Neuron (in vitro differentiated cells): ENCODE measurements at regions not wholly inside any gene's neighbourhood (a gene's known extent, or its start where the extent isn't known, plus 50 kb on each side); places are given as distances from the start of the nearest gene placed in this dataset.

Experiments used
- H2AFZ ChIP-seq: one replicate; pipeline ENCODE4 v1.6.1; 2013; ENCODE audit warnings: low read depth, mild to moderate bottlenecking, inconsistent platforms, low read length, moderate library complexity
- H3K27me3 ChIP-seq: one replicate; pipeline ENCODE4 v1.6.1; 2013; ENCODE audit warnings: low read length; ENCODE audit not compliant: insufficient read depth
- H3K36me3 ChIP-seq: one replicate; pipeline ENCODE4 v1.6.1; 2013; ENCODE audit warnings: low read length; ENCODE audit not compliant: insufficient read depth
- H3K4me1 ChIP-seq: one replicate; pipeline ENCODE4 v1.6.1; 2013; ENCODE audit warnings: low read length; ENCODE audit not compliant: insufficient read depth
- H3K4me3 ChIP-seq: 2 replicates; pipeline ENCODE4 v1.5.1; 2013; ENCODE audit warnings: mild to moderate bottlenecking, low read length, moderate library complexity
- H3K9me3 ChIP-seq: one replicate; pipeline ENCODE4 v1.6.1; 2013; ENCODE audit warnings: low read length

GRCh38 chr2:56117764-56118163, 66.0 kb upstream of the CCDC85A start:
- Histone ChIP-seq H3K4me3 (no peak overlapping the region), H2AFZ (no peak overlapping the region), H3K27me3 (no peaks in the 10 kb centered on the region), H3K36me3 (no peaks in the 10 kb centered on the region), H3K4me1 (no peaks in the 10 kb centered on the region), H3K9me3 (no peaks in the 10 kb centered on the region)

DNA sequence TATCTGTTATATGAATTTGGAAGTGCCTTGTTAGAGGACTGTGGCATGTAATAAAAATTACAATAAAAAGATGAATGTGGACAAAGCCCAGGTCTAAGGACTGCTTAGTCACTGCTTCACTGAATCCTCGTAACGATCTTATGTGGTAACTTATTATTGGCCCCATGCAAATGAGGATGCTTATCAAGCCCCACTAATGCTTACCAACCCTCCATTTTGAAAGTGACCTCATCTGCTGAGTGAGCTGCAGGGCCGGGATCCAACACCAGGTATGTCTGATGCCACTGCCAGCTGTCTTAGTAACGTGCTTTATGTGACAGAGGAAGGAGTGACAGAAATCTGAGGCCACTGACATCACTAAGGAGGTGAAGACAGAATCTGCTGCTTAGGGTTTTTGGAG, 65.3 kb upstream of the CCDC85A start:
- H3K4me1 ChIP-seq = no peaks in the 10 kb centered on the region

GRCh38 chr2:56121995-56122394, 61.8 kb upstream of the CCDC85A start:
- H3K36me3 ChIP-seq = no peaks in the 10 kb centered on the region
- no peak overlapping the region for H3K4me3 ChIP-seq
- H2AFZ ChIP-seq = no peak overlapping the region
- H3K4me1 ChIP-seq = no peaks in the 10 kb centered on the region
- peaks cover 4% of the 10 kb centered on the region for H3K27me3 ChIP-seq
- H3K9me3 ChIP-seq = no peaks in the 10 kb centered on the region

More for the DNA sequence above, 65.3 kb upstream of the CCDC85A start:
- Histone ChIP-seq H3K4me3 (no peak overlapping the region), H3K9me3 (no peaks in the 10 kb centered on the region), H3K36me3 (no peaks in the 10 kb centered on the region), H2AFZ (no peak overlapping the region), H3K27me3 (no peaks in the 10 kb centered on the region)

- H3K4me1 ChIP-seq = no peaks in the 10 kb centered on the region
- no peak overlapping the region for H3K4me3 ChIP-seq
- H3K27me3 ChIP-seq = peaks cover 4% of the 10 kb centered on the region
- H3K36me3 ChIP-seq = no peaks in the 10 kb centered on the region
- no peaks in the 10 kb centered on the region for H3K9me3 ChIP-seq
- H2AFZ ChIP-seq = no peak overlapping the region
Observed at GRCh38 chr2:56123538-56123937, 60.3 kb upstream of the CCDC85A start.

DNA sequence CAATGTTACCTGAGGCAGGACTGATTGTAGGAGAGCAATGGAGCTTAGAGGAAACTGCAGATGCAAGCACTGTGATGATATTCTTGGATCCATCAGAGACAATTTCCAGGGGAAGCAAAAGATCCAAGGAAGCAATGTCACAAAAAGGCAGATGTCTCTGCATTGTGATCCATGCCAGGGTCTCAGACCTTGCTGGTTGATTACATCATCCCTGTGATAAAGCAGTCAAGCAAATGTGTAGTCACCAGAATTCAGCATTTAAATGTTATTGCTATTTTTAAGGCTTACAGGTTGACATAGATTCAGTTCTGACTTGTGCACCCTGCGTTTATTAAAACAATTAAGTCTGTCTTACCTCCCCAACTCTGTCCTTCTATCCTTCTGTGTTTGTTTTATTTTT, 56.8 kb upstream of the CCDC85A start:
- H3K9me3 ChIP-seq = no peaks in the 10 kb centered on the region
- H3K4me1 ChIP-seq = no peaks in the 10 kb centered on the region
- H3K4me3 ChIP-seq = no peak overlapping the region
- peaks cover 4% of the 10 kb centered on the region for H3K27me3 ChIP-seq
- H2AFZ ChIP-seq = no peak overlapping the region
- no peaks in the 10 kb centered on the region for H3K36me3 ChIP-seq

DNA sequence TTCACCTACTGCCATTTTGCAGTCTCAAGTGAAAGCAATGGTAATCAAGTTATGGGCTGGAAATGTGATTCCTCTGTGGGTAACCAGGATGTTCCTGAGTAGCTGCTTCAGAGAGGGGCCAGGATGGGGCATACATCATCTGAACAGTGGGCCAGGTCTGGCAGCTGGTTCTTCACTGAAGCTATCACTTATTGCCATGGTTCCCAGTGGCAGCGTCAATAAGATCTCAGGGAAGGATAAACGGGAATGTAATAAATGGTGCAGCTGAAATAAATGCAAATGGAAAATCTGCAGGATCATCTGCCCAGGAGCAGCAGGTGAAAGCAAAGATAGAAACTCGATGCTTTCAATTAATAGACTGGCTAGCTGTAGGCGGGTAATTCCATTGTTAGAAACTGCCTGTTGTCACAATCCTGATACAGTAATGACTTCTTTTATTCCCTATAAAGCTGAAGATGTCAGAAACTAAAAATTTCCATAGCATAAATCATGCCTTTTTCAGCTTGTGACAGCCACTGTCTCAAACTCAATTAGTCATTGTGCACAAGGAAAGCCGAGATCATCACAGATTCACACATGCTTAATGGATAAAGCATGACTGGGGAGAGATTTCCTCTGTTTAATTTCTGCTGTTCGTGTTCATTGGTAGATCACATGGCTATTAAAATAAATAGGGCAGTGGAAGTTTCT, 56.2 kb upstream of the CCDC85A start:
- Histone ChIP-seq H3K36me3 (no peaks in the 10 kb centered on the region), H3K9me3 (no peaks in the 10 kb centered on the region), H3K4me3 (no peak overlapping the region), H2AFZ (no peak overlapping the region), H3K27me3 (peaks cover 4% of the 10 kb centered on the region), H3K4me1 (no peaks in the 10 kb centered on the region)

DNA sequence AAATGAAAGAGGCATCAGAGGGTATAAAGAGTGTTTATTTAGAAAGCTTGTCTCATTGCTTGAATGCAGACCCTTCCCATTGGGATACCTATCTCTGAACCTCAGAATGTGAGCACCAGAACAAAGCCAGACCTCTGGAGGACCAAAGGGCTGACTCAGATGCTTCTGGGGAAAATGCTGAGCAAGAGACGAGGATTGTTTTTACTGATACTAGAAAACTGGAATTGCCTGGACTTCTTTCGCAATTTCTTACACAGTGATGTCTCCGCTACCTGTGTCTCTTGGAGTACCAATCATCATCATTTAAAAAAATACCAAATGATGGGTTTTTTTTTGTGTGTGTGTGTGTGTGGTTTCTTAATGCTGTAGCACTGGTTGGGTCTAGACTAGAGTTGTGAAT, 55.6 kb upstream of the CCDC85A start:
- Histone ChIP-seq H3K27me3 (peaks cover 4% of the 10 kb centered on the region), H3K9me3 (no peaks in the 10 kb centered on the region), H3K36me3 (no peaks in the 10 kb centered on the region), H3K4me1 (no peaks in the 10 kb centered on the region), H2AFZ (no peak overlapping the region), H3K4me3 (no peak overlapping the region)

DNA sequence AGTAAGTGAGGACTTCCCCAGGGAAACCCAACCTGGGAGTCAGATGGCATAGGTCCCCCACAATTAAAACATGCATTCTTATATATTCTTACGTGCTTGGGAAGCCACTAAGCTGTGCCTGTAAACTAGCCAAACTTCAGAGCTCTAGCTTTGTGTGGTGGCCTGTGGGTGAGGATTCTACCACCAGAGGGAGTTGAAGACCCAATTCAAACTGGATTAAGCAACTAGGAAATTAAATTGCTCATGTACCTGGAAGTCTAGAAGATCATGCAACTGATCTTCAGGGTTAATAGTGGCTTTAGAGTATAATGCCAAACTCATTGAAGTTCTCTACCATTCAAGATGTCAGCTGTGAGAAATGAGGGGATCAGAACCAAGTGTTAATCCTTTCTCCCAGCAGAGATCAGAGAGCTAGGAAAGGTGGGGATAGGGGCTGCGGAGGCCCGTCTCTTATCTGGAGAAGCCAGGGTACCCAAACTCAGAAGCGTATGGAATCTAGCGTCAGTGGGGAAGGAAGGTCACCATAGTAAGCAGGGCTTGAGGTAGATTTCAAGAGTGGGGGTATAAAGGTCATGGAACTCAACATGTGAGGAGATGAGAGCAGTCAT, 53.2 kb upstream of the CCDC85A start:
- Histone ChIP-seq H3K27me3 (peaks cover 4% of the 10 kb centered on the region), H3K4me1 (no peaks in the 10 kb centered on the region), H3K36me3 (no peaks in the 10 kb centered on the region), H2AFZ (no peak overlapping the region), H3K4me3 (no peak overlapping the region), H3K9me3 (no peaks in the 10 kb centered on the region)

- Histone ChIP-seq H3K27me3 (no peaks in the 10 kb centered on the region), H3K36me3 (no peaks in the 10 kb centered on the region), H3K4me1 (no peaks in the 10 kb centered on the region), H3K4me3 (no peak overlapping the region), H3K9me3 (no peaks in the 10 kb centered on the region), H2AFZ (no peak overlapping the region)
Observed at GRCh38 chr2:56132138-56132537, 51.7 kb upstream of the CCDC85A start.

DNA sequence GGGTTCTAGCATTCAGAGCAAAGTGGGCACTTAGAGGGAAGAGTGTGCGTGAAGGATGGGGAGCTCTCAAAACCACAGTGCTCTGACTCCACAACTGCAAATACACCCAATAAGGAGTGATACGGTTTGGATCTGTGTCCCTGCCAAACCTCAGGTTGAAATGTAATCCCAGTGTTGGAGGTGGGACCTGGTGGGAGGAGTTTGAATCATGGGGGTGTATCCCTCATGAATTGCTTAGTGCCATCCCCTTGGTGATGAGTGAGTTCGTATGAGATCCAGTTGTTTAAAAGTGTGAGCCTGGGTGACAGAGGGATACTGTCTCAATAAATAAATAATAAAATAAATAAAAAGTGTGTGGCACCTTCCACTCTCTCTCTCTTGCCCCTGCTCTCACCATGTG, 50.3 kb upstream of the CCDC85A start:
- Histone ChIP-seq H3K27me3 (no peaks in the 10 kb centered on the region), H3K9me3 (no peaks in the 10 kb centered on the region), H3K36me3 (no peaks in the 10 kb centered on the region), H3K4me3 (no peak overlapping the region), H2AFZ (no peak overlapping the region), H3K4me1 (no peaks in the 10 kb centered on the region)

DNA sequence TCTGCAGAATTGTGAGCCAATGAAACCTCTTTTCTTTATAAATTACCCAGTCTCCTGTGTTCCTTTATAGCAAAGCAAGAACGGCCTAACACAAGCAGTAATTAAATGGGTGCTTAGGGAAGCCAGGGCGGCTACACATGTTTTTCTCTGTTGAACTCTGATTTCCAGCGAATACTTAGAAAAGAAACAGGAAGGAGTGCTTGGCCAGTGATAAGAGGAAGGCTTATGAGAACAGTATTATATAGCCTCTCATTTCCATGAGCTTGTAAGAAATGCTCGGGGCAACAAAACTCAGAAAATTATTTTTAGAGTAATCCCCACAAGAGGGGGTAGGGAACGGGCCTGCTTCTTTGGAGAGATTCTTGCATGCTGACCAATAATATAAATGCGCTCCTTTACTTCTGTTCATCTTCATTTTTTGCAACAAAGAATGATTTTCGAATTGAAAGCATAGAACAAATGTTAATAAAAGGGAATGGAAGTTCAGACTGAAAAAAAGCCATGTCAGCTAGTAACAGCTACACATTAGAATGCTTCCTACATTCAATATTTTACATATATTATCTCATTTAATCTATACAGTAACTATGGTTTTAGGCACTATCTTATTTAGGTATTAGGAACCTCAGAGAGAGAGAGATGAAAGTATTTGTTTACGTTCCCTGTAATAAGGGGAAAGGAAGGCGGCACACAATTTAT, 49.7 kb upstream of the CCDC85A start:
- no peak overlapping the region for H3K4me3 ChIP-seq
- no peaks in the 10 kb centered on the region for H3K9me3 ChIP-seq
- no peaks in the 10 kb centered on the region for H3K36me3 ChIP-seq
- H3K27me3 ChIP-seq = no peaks in the 10 kb centered on the region
- H2AFZ ChIP-seq = no peak overlapping the region
- no peaks in the 10 kb centered on the region for H3K4me1 ChIP-seq
